Astrocyte (in vitro differentiated cells and primary cell): ENCODE measurements at regions not wholly inside any gene's neighbourhood (a gene's known extent, or its start where the extent isn't known, plus 50 kb on each side); places are given as distances from the start of the nearest gene placed in this dataset.

Source experiments
- CTCF ChIP-seq: IDR thresholded peaks from 2 replicates; pipeline ENCODE4 v1.5.1; 2011; ENCODE audit warnings: low read depth, mild to moderate bottlenecking, inconsistent platforms, low read length, moderate library complexity; ENCODE audit not compliant: insufficient read depth
- EZH2 ChIP-seq: IDR thresholded peaks from 2 replicates; pipeline ENCODE4 v1.6.1; 2012; ENCODE audit warnings: mild to moderate bottlenecking, low read length, inconsistent platforms; ENCODE audit not compliant: insufficient read depth

DNA sequence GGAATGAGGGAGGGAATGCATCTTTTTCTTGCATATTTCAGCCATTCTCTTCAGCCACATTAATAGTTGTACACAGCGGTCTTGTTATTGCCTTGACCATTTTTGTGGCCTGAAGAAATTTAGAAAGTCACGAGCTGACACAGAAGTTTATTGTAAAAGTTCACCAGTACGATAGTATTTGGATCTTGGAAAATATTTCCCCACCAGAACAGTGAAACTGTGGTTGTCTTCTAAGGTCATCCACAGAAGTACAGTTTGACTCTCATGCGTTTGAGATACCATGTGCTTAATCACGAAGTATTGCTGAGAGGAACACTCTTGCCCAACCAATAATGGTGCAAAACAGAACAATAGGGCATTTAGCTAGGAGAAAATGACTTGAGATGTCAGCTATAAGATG lies 409.2 kb upstream of the AMELY start:
- TF ChIP-seq CTCF (no peak), EZH2 (no peak)
